Fibroblast of villous mesenchyme (primary cell): ENCODE measurements at regions not wholly inside any gene's neighbourhood (a gene's known extent, or its start where the extent isn't known, plus 50 kb on each side); places are given as distances from the start of the nearest gene placed in this dataset.

Source experiments
- DNase-seq: peaks from one replicate; pipeline ENCODE4 v3.0.0-alpha.2; 2010; ENCODE audit warnings: low read depth
- H3K4me3 ChIP-seq: 2 replicates; pipeline ENCODE4 v1.5.1; 2011; ENCODE audit warnings: low read depth, mild to moderate bottlenecking, low read length
- CTCF ChIP-seq: IDR thresholded peaks from 2 replicates; pipeline ENCODE4 v1.5.1; 2012; ENCODE audit warnings: low read depth, mild to moderate bottlenecking, low read length; ENCODE audit not compliant: insufficient read depth

DNA sequence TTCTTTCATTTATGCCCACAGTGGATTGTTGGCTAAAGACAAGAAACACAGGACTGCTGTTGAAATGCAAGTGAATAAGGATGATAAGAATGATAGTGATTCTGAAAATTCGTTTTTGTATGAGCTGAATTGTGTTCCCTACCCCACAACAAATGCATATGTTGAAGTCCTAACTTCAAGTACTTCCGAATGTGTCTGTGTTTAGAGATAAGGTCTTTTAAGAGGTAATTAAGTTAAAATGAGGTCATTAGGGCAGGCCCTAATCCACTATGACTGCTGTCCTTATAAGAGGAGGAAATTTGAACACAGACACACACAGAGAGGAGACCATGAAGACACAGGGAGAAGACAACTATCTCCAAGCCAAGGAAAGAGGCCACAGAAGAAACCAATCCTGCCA, 126.6 kb upstream of the ACSL4 start:
- no peak for DNase-seq
- H3K4me3 ChIP-seq: no peak overlapping the region
- TF ChIP-seq CTCF: no peak

DNA sequence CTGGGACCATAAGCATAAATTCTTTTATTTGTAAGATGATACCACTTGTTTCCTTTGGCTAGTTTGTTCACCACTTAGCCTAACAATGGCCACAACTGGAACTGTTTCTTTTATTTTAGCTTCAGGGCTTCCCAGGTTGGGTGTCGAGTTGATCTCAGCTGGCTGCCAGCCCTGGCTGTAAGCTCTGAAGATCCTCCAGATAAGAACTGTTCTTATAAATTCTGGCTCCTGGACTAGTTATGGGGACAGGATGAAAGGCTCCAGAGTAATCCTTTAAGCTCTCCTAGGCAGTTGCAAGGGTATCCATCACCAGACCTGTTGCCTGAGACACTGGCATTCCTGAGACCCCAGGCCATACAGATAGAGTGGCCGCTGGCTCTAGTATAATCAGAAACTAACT, 129.4 kb upstream of the ACSL4 start:
- no peak overlapping the region for H3K4me3 ChIP-seq
- TF ChIP-seq CTCF: no peak
- DNase-seq: peak; percentile 16

- no peak overlapping the region for H3K4me3 ChIP-seq
- no peak for DNase-seq
- no peak for TF ChIP-seq CTCF
Measured at GRCh38 chrX:109863811-109864210, 130.8 kb upstream of the ACSL4 start.

GRCh38 chrX:109871121-109871888, 131.6 kb upstream of the TMEM164 start:
- H3K4me3 ChIP-seq: no peak overlapping the region
- DNase-seq: no peak
- TF ChIP-seq CTCF: no peak

- peak; percentile 38 for DNase-seq
- H3K4me3 ChIP-seq: no peak overlapping the region
- no peak for TF ChIP-seq CTCF
Measured at GRCh38 chrX:109872021-109872732, 130.7 kb upstream of the TMEM164 start.

DNA sequence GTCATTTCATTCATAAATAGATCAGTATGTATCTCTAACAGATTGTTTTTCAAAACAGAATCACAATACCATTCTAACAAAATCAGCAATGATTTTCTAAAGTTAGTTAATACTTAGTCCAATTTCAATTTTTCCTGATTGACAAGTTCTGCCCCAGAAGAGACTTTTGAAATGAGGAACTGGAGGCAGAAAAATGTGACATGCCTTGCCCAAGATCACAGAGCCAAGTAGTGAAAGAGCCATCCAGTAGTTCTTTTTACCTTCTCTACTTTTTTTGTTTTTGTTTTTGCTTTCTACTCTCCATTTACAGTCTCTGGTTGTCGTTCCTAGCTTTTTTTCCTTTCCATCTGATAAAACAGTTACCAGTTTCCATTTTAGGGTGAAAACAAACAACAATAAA, 129.3 kb upstream of the TMEM164 start:
- TF ChIP-seq CTCF: no peak
- no peak overlapping the region for H3K4me3 ChIP-seq
- no peak for DNase-seq

GRCh38 chrX:109873983-109874382, 128.9 kb upstream of the TMEM164 start:
- no peak for DNase-seq
- no peak overlapping the region for H3K4me3 ChIP-seq
- TF ChIP-seq CTCF: no peak
